ENCODE measurements at regions not wholly inside any gene's neighbourhood (a gene's known extent, or its start where the extent isn't known, plus 50 kb on each side); places are given as distances from the start of the nearest gene placed in this dataset.

- Histone ChIP-seq H3K9ac (replicated peaks; ENCODE audit: extremely low read depth, insufficient read depth, low read length) (no peak overlapping the region), H4K20me1 (replicated peaks; ENCODE audit: control insufficient read depth, extremely low read depth, insufficient read depth, low read length) (no peaks in the 10 kb centered on the region), H3K4me2 (ENCODE audit: insufficient read depth, low read length) (no peak overlapping the region), H3K4me3 (replicated peaks in 1 of 3; ENCODE audit: insufficient read depth in 1 of 3, low read depth in 1 of 3, low read length in 3 of 3) (no peak overlapping the region), H2AFZ (ENCODE audit: low read depth, low read length) (no peak overlapping the region), H3K4me1 (ENCODE audit: control insufficient read depth, extremely low read depth, insufficient read depth, low read length) (no peaks in the 10 kb centered on the region), H3K9me3 (replicated peaks; ENCODE audit: control insufficient read depth, insufficient read depth, low read length) (no peaks in the 10 kb centered on the region), H3K36me3 (ENCODE audit: control insufficient read depth in 2 of 2, extremely low read depth in 1 of 2, insufficient read depth in 2 of 2, low read length in 2 of 2) (no peaks in the 10 kb centered on the region), H3K79me2 (ENCODE audit: control insufficient read depth, insufficient read depth, low read length) (no peaks in the 10 kb centered on the region), H3K27ac (ENCODE audit: insufficient read depth, low read depth, low read length) (no peak overlapping the region), H3K27me3 (ENCODE audit: control insufficient read depth in 2 of 2, insufficient read depth in 2 of 2, low read length in 2 of 2) (no peaks in the 10 kb centered on the region), H3K9me1 (replicated peaks; ENCODE audit: control insufficient read depth, extremely low read depth, insufficient read depth, low read length) (no peaks in the 10 kb centered on the region)
- intact Hi-C loops (cut with micrococcal nuclease): no loop called here
- no peak for TF ChIP-seq MYC (IDR thresholded peaks at IDR 0.05; ENCODE audit: low read depth, low read length)
- no peak for TF ChIP-seq CTCF (IDR thresholded peaks at IDR 0.05; ENCODE audit: extremely low read depth in 1 of 2, insufficient read depth in 1 of 2, low read depth in 1 of 2, low read length in 2 of 2)
- no peak for TF ChIP-seq JUN (IDR thresholded peaks at IDR 0.05; ENCODE audit: borderline replicate concordance, insufficient read depth, insufficient read length, low read depth)
- TF ChIP-seq GATA2 (IDR thresholded peaks at IDR 0.05; ENCODE audit: insufficient read depth, insufficient read length, low read depth, low read length): no peak
- no peak for TF ChIP-seq FOS (IDR thresholded peaks at IDR 0.05; ENCODE audit: borderline replicate concordance, insufficient read depth, low read length)
- TF ChIP-seq POLR2A (IDR thresholded peaks at IDR 0.05; ENCODE audit: low read depth, low read length): no peak
- no peak for TF ChIP-seq POLR2AphosphoS5 (IDR thresholded peaks at IDR 0.05; ENCODE audit: insufficient read depth, low read depth, low read length)
- TF ChIP-seq MAX (IDR thresholded peaks at IDR 0.05; ENCODE audit: insufficient read depth, insufficient read length): no peak
- no peak for TF ChIP-seq EZH2 (IDR thresholded peaks at IDR 0.05; ENCODE audit: borderline replicate concordance, low read depth, low read length, severe bottlenecking)
- BruUV-seq (replicated peaks): no TSS peak
- ChIA-PET POLR2A (no interaction called here), CTCF (no interaction called here)
- no peak for FAIRE-seq
- no peak for DNase-seq (ENCODE audit: low read depth, low spot score)
- dilution Hi-C loops (cut with MboI; ENCODE audit: extremely low pct_ligation_motif_present, low sequenced_read_pairs): no loop called here
These were observed 291.1 kb upstream of the ZNF608 start for GRCh38 chr5:125037530-125037929.

All from endothelial cell of umbilical vein (primary cell).